RWPE2 (cell line): ENCODE measurements at regions not wholly inside any gene's neighbourhood (a gene's known extent, or its start where the extent isn't known, plus 50 kb on each side); places are given as distances from the start of the nearest gene placed in this dataset.

Source experiments
- ATAC-seq: fragments of 200-7000 bp; cut with Tn5 transposase; 3 replicates; pipeline ENCODE4 v1.9.1; 2021; ENCODE audit warnings: low read depth
- DNase-seq: peaks from one replicate; pipeline ENCODE4 v3.0.0-alpha.2; 2020; ENCODE audit warnings: low spot score
- H3K27ac ChIP-seq: fragments of 450-650 bp; 2 replicates; pipeline ENCODE4 v1.5.1; 2017; ENCODE audit warnings: mild to moderate bottlenecking; ENCODE audit not compliant: poor library complexity, severe bottlenecking
- H3K27me3 ChIP-seq: fragments of 250-450 bp; sonication (Bioruptor Pico); 2 replicates; pipeline ENCODE4 v1.5.1; 2021; ENCODE audit warnings: mild to moderate bottlenecking, moderate library complexity; ENCODE audit not compliant: insufficient read depth, poor library complexity, severe bottlenecking
- H3K36me3 ChIP-seq: fragments of 250-450 bp; sonication (Bioruptor Pico); 2 replicates; pipeline ENCODE4 v1.5.1; 2020; ENCODE audit warnings: low read depth, mild to moderate bottlenecking, moderate library complexity
- H3K4me1 ChIP-seq: fragments of 250-450 bp; sonication (Bioruptor Pico); 2 replicates; pipeline ENCODE4 v1.5.1; 2021; ENCODE audit warnings: mild to moderate bottlenecking, moderate library complexity; ENCODE audit not compliant: insufficient read depth, poor library complexity, severe bottlenecking
- H3K4me3 ChIP-seq: fragments of 250-450 bp; sonication (Bioruptor Pico); 2 replicates; pipeline ENCODE4 v1.5.1; 2021; ENCODE audit warnings: mild to moderate bottlenecking, moderate library complexity; ENCODE audit not compliant: severe bottlenecking
- H3K9me3 ChIP-seq: fragments of 250-450 bp; sonication (Bioruptor Pico); 2 replicates; pipeline ENCODE4 v1.5.1; 2021; ENCODE audit warnings: mild to moderate bottlenecking, moderate library complexity; ENCODE audit not compliant: severe bottlenecking
- CTCF ChIP-seq: fragments of 450-650 bp; IDR thresholded peaks from one replicate; pipeline ENCODE4 v1.5.1; 2017; ENCODE audit warnings: mild to moderate bottlenecking, moderate library complexity; ENCODE audit not compliant: poor library complexity, severe bottlenecking

GRCh38 chr4:154041640-154042039 lies 252.8 kb upstream of the SFRP2 start:
- Histone ChIP-seq H3K36me3 (no peaks in the 10 kb centered on the region), H3K9me3 (no peaks in the 10 kb centered on the region), H3K27me3 (no peaks in the 10 kb centered on the region), H3K4me1 (no peaks in the 10 kb centered on the region), H3K4me3 (no peak overlapping the region), H3K27ac (no peak overlapping the region)
- DNase-seq, result no peak
- TF ChIP-seq CTCF, result no peak
- ATAC-seq, result no peak

GRCh38 chr4:154039435-154040343 lies 250.8 kb upstream of the SFRP2 start:
- DNase-seq, result no peak
- no peak overlapping the region for H3K27ac ChIP-seq
- ATAC-seq, result no peak

GRCh38 chr4:154036856-154037255 lies 248.0 kb upstream of the SFRP2 start:
- H3K27me3 ChIP-seq, result no peaks in the 10 kb centered on the region
- DNase-seq (no peak), ATAC-seq (no peak)
- no peak overlapping the region for H3K4me3 ChIP-seq
- TF ChIP-seq CTCF, result no peak
- no peaks in the 10 kb centered on the region for H3K9me3 ChIP-seq
- no peaks in the 10 kb centered on the region for H3K4me1 ChIP-seq
- no peaks in the 10 kb centered on the region for H3K36me3 ChIP-seq
- H3K27ac ChIP-seq, result no peak overlapping the region

More at GRCh38 chr4:154039435-154040343, 250.8 kb upstream of the SFRP2 start:
- H3K27me3 ChIP-seq, result no peaks in the 10 kb centered on the region
- no peak overlapping the region for H3K4me3 ChIP-seq
- no peak for TF ChIP-seq CTCF
- no peaks in the 10 kb centered on the region for H3K9me3 ChIP-seq
- no peaks in the 10 kb centered on the region for H3K4me1 ChIP-seq
- no peaks in the 10 kb centered on the region for H3K36me3 ChIP-seq

GRCh38 chr4:154035341-154035740 lies 246.5 kb upstream of the SFRP2 start:
- Histone ChIP-seq H3K27ac (no peak overlapping the region), H3K36me3 (no peaks in the 10 kb centered on the region), H3K4me1 (no peaks in the 10 kb centered on the region), H3K9me3 (no peaks in the 10 kb centered on the region), H3K27me3 (no peaks in the 10 kb centered on the region), H3K4me3 (no peak overlapping the region)
- ATAC-seq (no peak; the same call in 2 of the 3 replicates), DNase-seq (no peak)
- no peak for TF ChIP-seq CTCF

DNA sequence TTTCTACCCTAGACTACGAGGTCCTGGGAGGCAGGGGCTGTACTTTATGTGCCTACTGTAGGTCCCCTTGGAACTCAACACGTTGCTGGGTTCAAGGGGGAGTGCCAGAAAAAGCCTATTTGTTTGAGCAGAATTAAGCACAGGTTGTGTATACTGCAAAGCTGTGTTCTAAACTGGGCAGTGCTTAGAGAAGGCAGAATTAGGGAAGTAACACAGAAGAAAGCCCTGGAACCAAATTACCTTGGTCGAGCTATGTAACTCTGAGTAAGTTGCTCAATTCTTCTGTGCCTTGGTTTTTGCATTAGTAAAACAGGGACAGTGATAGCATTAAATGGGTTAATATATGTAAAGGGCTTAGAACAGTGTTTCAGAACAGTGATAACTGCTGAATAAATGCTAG lies 245.0 kb upstream of the SFRP2 start:
- H3K27me3 ChIP-seq, result no peaks in the 10 kb centered on the region
- no peak for TF ChIP-seq CTCF
- DNase-seq, result no peak
- no peak overlapping the region for H3K27ac ChIP-seq
- H3K4me1 ChIP-seq, result no peaks in the 10 kb centered on the region
- no peak for ATAC-seq
- H3K9me3 ChIP-seq, result no peaks in the 10 kb centered on the region
- H3K36me3 ChIP-seq, result no peaks in the 10 kb centered on the region
- H3K4me3 ChIP-seq, result no peak overlapping the region
